Stomach (tissue), 4 donors: ENCODE measurements at regions not wholly inside any gene's neighbourhood (a gene's known extent, or its start where the extent isn't known, plus 50 kb on each side); places are given as distances from the start of the nearest gene placed in this dataset.

Experiments
- EP300 ChIP-seq: sonication (generic); formaldehyde crosslinking; IDR thresholded peaks from one replicate; pipeline ENCODE4 v1.6.1; 2017; ENCODE audit warnings: antibody characterized with exemption
- POLR2A ChIP-seq, 4 donors: fragments of 450-650 bp; IDR thresholded peaks; one replicate each; pipeline ENCODE4 v1.6.1; 2016; ENCODE audit warnings: antibody characterized with exemption in 4 of 4, control low read depth in 2 of 4, mild to moderate bottlenecking in 1 of 4, moderate library complexity in 1 of 4
- TF ChIP-seq, protein P1 (sequence below), 7 experiments: fragments of 450-650 bp in 4 of 7; fragments of 200-600 bp in 3 of 7; sonication (generic) in 3 of 7; IDR thresholded peaks; one replicate each; pipeline ENCODE4 v1.5.1; 2016 to 2019; ENCODE audit warnings: antibody characterized with exemption in 7 of 7, control low read depth in 2 of 7, mild to moderate bottlenecking in 1 of 7

DNA sequence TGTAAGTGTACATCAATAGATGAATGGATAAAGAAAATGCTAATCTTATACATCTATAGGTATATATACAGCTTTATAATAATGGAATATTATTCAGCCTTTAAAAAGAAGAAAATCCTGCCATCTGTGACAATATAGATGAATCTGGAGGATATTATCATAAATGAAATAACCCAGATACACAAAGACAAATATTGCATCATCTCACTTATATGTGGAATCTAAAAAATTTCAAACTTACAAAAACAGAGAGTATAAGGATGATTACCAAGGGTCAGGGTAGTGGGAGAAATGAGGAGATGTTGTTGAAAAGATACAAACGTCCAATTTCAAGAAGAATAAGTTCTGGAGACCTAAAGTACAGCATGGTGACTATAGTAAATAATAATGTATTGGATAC, 85.4 kb upstream of the AGTR1 start:
- TF ChIP-seq, protein P1, sequence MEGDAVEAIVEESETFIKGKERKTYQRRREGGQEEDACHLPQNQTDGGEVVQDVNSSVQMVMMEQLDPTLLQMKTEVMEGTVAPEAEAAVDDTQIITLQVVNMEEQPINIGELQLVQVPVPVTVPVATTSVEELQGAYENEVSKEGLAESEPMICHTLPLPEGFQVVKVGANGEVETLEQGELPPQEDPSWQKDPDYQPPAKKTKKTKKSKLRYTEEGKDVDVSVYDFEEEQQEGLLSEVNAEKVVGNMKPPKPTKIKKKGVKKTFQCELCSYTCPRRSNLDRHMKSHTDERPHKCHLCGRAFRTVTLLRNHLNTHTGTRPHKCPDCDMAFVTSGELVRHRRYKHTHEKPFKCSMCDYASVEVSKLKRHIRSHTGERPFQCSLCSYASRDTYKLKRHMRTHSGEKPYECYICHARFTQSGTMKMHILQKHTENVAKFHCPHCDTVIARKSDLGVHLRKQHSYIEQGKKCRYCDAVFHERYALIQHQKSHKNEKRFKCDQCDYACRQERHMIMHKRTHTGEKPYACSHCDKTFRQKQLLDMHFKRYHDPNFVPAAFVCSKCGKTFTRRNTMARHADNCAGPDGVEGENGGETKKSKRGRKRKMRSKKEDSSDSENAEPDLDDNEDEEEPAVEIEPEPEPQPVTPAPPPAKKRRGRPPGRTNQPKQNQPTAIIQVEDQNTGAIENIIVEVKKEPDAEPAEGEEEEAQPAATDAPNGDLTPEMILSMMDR (IDR thresholded peaks at IDR 0.05): no peak
- TF ChIP-seq EP300 (no peak), POLR2A (IDR thresholded peaks at IDR 0.05) (no peak)
